ENCODE measurements at regions not wholly inside any gene's neighbourhood (a gene's known extent, or its start where the extent isn't known, plus 50 kb on each side); places are given as distances from the start of the nearest gene placed in this dataset.

- H2BK5ac ChIP-seq (ENCODE audit: insufficient read length, low read length), result no peak overlapping the region
- no peak overlapping the region for H3K9ac ChIP-seq (ENCODE audit: extremely low read depth, insufficient read length, low read length)
- no peak overlapping the region for H2BK120ac ChIP-seq (ENCODE audit: low read depth, low read length, poor library complexity, severe bottlenecking)
- TF ChIP-seq CTCF (conservative IDR thresholded peaks at IDR 0.05), result no peak
- H3K27ac ChIP-seq (ENCODE audit: insufficient read length, low read depth, low read length), result no peak overlapping the region
- no peak overlapping the region for H3K14ac ChIP-seq (ENCODE audit: insufficient read depth, low read length)
- no peak overlapping the region for H4K91ac ChIP-seq (ENCODE audit: insufficient read length, low read depth, low read length)
- no peak overlapping the region for H3K27ac Mint-ChIP-seq
- H3K27me3 ChIP-seq (ENCODE audit: insufficient read depth, low read length), result no peaks in the 10 kb centered on the region
- H3K4me1 Mint-ChIP-seq, result peaks cover 12 to 20% of the 10 kb centered on the region in 2 experiments
- no peak overlapping the region for H3K56ac ChIP-seq (ENCODE audit: insufficient read length, low read depth, low read length)
- H3K4ac ChIP-seq (ENCODE audit: low read depth, low read length), result no peak overlapping the region
- no peaks in the 10 kb centered on the region for H3K79me2 ChIP-seq (ENCODE audit: insufficient read depth, low read length)
- WGBS (ENCODE audit: extremely low coverage, insufficient read length, low lambda C conversion rate), result no CpG with 5 or more reads among the region's 1 CpG
- no peak overlapping the region for H2BK20ac ChIP-seq (ENCODE audit: low read depth, low read length, poor library complexity, severe bottlenecking)
- no peak for DNase-seq
- no peak overlapping the region for H2AFZ ChIP-seq (ENCODE audit: low read length)
- H3K79me1 ChIP-seq (ENCODE audit: insufficient read depth, low read depth, low read length, poor library complexity, severe bottlenecking), result no peaks in the 10 kb centered on the region
- H3K23ac ChIP-seq (ENCODE audit: insufficient read length, low read depth, low read length), result no peak overlapping the region
- H3K23me2 ChIP-seq (ENCODE audit: insufficient read length, low read depth, low read length, poor library complexity, severe bottlenecking), result no peaks in the 10 kb centered on the region
- peaks cover 0 to 3% (median 0%) of the 10 kb centered on the region in 3 experiments; a peak in 1 of 7 replicates for H3K36me3 Mint-ChIP-seq (ENCODE audit: insufficient read depth in 1 of 3, low read depth in 3 of 3)
- H3T11ph ChIP-seq (ENCODE audit: low read length), result no peak overlapping the region
- no peak overlapping the region for H4K5ac ChIP-seq (ENCODE audit: insufficient read length, low read depth, low read length)
- no peak overlapping the region for H2BK12ac ChIP-seq (ENCODE audit: insufficient read length, low read depth, low read length)
- no peaks in the 10 kb centered on the region; the same call in 1 of the 2 replicates for H3K4me1 ChIP-seq (ENCODE audit: insufficient read depth, low read length)
- no peaks in the 10 kb centered on the region for H3K27me3 Mint-ChIP-seq (ENCODE audit: low read depth)
- no peak overlapping the region for H2AK5ac ChIP-seq (ENCODE audit: insufficient read length, low read length)
- H3K4me2 ChIP-seq (ENCODE audit: insufficient read depth, insufficient read length, low read length), result no peak overlapping the region
- H4K20me1 ChIP-seq (ENCODE audit: control insufficient read depth, insufficient read depth, insufficient read length), result no peaks in the 10 kb centered on the region
- H3K4me3 Mint-ChIP-seq, result no peak overlapping the region
- no peaks in the 10 kb centered on the region for H3K9me3 Mint-ChIP-seq
- H4K8ac ChIP-seq (replicated peaks; ENCODE audit: insufficient read length, low read depth, low read length), result no peak overlapping the region
- H3K18ac ChIP-seq (ENCODE audit: insufficient read length, low read depth, low read length), result no peak overlapping the region
- H2BK15ac ChIP-seq (ENCODE audit: low read depth, low read length), result no peak overlapping the region
- no peaks in the 10 kb centered on the region for H3K9me3 ChIP-seq (ENCODE audit: control insufficient read depth, low read depth, low read length)
Measured at GRCh38 chr6:164252291-164252690, 837.8 kb downstream of the QKI start.

Measured in H9 (cell line).